AG09309 (cell line): ENCODE measurements at regions not wholly inside any gene's neighbourhood (a gene's known extent, or its start where the extent isn't known, plus 50 kb on each side); places are given as distances from the start of the nearest gene placed in this dataset.

Experiments
- DNase-seq: peaks from one replicate; pipeline ENCODE4 v3.0.0-alpha.2; 2010; ENCODE audit warnings: low read depth
- H3K4me3 ChIP-seq: 2 replicates; pipeline ENCODE4 v1.5.1; 2011; ENCODE audit warnings: mild to moderate bottlenecking, low read depth, low read length, moderate library complexity; ENCODE audit not compliant: control insufficient read depth
- CTCF ChIP-seq: IDR thresholded peaks from 2 replicates; pipeline ENCODE4 v1.5.1; 2011; ENCODE audit warnings: mild to moderate bottlenecking, low read depth, low read length, inconsistent platforms; ENCODE audit not compliant: insufficient read depth, control insufficient read depth; ENCODE audit errors: missing control alignments

- H3K4me3 ChIP-seq: no peak overlapping the region
- TF ChIP-seq CTCF: no peak
- DNase-seq: no peak
Measured at GRCh38 chr18:38576916-38577315, 1011.3 kb upstream of the CELF4 start.

GRCh38 chr18:38576349-38576748, 1010.8 kb upstream of the CELF4 start:
- no peak for DNase-seq
- TF ChIP-seq CTCF: no peak
- no peak overlapping the region for H3K4me3 ChIP-seq

DNA sequence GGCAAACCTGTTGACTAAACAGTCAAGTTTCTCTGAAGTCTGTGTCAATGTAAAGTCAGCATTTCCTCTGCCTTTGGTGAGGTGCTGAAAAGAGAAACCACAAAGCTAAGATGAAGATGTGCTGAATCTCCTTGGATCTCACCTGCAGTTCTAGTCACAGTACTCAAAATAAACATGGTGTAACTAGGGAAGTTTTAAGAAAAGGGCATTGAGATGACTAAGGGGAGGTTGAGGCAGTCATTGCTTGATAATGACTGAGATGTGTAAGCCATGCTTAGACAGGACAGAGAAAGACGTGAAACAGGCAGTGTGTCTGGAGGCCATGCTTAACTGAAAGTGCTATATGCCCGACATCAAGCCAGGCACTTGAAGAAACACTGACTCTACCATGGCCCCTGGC, 1010.0 kb upstream of the CELF4 start:
- DNase-seq: no peak

GRCh38 chr18:38575023-38575422, 1009.4 kb upstream of the CELF4 start:
- no peak for TF ChIP-seq CTCF
- DNase-seq: no peak
- no peak overlapping the region for H3K4me3 ChIP-seq

More for the DNA sequence above, 1010.0 kb upstream of the CELF4 start:
- no peak for TF ChIP-seq CTCF
- no peak overlapping the region for H3K4me3 ChIP-seq

- H3K4me3 ChIP-seq: no peak overlapping the region
- TF ChIP-seq CTCF: no peak
- DNase-seq: no peak
Measured at GRCh38 chr18:38572554-38573111, 1007.0 kb upstream of the CELF4 start.

- no peak overlapping the region for H3K4me3 ChIP-seq
- DNase-seq: no peak
- no peak for TF ChIP-seq CTCF
Measured at GRCh38 chr18:38571651-38572050, 1006.1 kb upstream of the CELF4 start.

GRCh38 chr18:38565513-38565912, 999.9 kb upstream of the CELF4 start:
- no peak overlapping the region for H3K4me3 ChIP-seq
- no peak for TF ChIP-seq CTCF
- no peak for DNase-seq
